ENCODE measurements at regions not wholly inside any gene's neighbourhood (a gene's known extent, or its start where the extent isn't known, plus 50 kb on each side); places are given as distances from the start of the nearest gene placed in this dataset.

DNA sequence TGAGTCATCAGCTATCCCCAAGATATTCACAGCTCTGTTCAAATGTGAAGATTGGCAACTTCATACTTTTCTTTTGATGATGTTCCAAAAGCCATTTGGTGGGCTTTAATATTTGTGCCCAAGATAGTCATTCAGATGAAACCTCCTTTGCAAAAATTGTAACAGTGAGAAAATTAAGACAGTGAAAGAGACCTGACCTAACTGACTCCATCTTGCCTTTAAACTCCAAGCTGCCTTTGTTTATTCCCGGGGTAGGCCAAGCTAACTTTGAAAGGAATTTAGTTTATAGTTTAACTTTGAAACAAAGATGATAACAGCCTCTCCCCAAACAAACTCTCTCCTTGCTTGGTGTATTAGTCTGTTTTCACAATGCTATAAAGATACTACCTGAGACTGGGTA, 221.1 kb downstream of the KTN1 start:
- peaks cover 55% of the 10 kb centered on the region for H3K4me1 ChIP-seq (ENCODE audit: insufficient read depth)
- H3K4me2 ChIP-seq = no peak overlapping the region
- TF ChIP-seq POLR2AphosphoS5 (IDR thresholded peaks at IDR 0.05; ENCODE audit: low read depth) (no peak), JUNB (IDR thresholded peaks at IDR 0.05; ENCODE audit: unreplicated experiment) (no peak), ZNF114 (CRISPR knock-in tag; IDR thresholded peaks at IDR 0.05) (no peak), ZNF331 (CRISPR knock-in tag; IDR thresholded peaks at IDR 0.05; ENCODE audit: low read depth) (no peak), EZH2phosphoT487 (IDR thresholded peaks at IDR 0.05; ENCODE audit: unreplicated experiment) (no peak)
- TF ChIP-seq, protein P1, sequence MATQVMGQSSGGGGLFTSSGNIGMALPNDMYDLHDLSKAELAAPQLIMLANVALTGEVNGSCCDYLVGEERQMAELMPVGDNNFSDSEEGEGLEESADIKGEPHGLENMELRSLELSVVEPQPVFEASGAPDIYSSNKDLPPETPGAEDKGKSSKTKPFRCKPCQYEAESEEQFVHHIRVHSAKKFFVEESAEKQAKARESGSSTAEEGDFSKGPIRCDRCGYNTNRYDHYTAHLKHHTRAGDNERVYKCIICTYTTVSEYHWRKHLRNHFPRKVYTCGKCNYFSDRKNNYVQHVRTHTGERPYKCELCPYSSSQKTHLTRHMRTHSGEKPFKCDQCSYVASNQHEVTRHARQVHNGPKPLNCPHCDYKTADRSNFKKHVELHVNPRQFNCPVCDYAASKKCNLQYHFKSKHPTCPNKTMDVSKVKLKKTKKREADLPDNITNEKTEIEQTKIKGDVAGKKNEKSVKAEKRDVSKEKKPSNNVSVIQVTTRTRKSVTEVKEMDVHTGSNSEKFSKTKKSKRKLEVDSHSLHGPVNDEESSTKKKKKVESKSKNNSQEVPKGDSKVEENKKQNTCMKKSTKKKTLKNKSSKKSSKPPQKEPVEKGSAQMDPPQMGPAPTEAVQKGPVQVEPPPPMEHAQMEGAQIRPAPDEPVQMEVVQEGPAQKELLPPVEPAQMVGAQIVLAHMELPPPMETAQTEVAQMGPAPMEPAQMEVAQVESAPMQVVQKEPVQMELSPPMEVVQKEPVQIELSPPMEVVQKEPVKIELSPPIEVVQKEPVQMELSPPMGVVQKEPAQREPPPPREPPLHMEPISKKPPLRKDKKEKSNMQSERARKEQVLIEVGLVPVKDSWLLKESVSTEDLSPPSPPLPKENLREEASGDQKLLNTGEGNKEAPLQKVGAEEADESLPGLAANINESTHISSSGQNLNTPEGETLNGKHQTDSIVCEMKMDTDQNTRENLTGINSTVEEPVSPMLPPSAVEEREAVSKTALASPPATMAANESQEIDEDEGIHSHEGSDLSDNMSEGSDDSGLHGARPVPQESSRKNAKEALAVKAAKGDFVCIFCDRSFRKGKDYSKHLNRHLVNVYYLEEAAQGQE (IDR thresholded peaks at IDR 0.05; ENCODE audit: unreplicated experiment) = no peak
- TF ChIP-seq, protein P2, sequence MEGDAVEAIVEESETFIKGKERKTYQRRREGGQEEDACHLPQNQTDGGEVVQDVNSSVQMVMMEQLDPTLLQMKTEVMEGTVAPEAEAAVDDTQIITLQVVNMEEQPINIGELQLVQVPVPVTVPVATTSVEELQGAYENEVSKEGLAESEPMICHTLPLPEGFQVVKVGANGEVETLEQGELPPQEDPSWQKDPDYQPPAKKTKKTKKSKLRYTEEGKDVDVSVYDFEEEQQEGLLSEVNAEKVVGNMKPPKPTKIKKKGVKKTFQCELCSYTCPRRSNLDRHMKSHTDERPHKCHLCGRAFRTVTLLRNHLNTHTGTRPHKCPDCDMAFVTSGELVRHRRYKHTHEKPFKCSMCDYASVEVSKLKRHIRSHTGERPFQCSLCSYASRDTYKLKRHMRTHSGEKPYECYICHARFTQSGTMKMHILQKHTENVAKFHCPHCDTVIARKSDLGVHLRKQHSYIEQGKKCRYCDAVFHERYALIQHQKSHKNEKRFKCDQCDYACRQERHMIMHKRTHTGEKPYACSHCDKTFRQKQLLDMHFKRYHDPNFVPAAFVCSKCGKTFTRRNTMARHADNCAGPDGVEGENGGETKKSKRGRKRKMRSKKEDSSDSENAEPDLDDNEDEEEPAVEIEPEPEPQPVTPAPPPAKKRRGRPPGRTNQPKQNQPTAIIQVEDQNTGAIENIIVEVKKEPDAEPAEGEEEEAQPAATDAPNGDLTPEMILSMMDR (conservative IDR thresholded peaks at IDR 0.05; ENCODE audit: low read depth in 2 of 2) = no peak
- TF ChIP-seq, protein P3, sequence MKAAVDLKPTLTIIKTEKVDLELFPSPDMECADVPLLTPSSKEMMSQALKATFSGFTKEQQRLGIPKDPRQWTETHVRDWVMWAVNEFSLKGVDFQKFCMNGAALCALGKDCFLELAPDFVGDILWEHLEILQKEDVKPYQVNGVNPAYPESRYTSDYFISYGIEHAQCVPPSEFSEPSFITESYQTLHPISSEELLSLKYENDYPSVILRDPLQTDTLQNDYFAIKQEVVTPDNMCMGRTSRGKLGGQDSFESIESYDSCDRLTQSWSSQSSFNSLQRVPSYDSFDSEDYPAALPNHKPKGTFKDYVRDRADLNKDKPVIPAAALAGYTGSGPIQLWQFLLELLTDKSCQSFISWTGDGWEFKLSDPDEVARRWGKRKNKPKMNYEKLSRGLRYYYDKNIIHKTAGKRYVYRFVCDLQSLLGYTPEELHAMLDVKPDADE (IDR thresholded peaks at IDR 0.05) = no peak
- TF ChIP-seq, protein P4, sequence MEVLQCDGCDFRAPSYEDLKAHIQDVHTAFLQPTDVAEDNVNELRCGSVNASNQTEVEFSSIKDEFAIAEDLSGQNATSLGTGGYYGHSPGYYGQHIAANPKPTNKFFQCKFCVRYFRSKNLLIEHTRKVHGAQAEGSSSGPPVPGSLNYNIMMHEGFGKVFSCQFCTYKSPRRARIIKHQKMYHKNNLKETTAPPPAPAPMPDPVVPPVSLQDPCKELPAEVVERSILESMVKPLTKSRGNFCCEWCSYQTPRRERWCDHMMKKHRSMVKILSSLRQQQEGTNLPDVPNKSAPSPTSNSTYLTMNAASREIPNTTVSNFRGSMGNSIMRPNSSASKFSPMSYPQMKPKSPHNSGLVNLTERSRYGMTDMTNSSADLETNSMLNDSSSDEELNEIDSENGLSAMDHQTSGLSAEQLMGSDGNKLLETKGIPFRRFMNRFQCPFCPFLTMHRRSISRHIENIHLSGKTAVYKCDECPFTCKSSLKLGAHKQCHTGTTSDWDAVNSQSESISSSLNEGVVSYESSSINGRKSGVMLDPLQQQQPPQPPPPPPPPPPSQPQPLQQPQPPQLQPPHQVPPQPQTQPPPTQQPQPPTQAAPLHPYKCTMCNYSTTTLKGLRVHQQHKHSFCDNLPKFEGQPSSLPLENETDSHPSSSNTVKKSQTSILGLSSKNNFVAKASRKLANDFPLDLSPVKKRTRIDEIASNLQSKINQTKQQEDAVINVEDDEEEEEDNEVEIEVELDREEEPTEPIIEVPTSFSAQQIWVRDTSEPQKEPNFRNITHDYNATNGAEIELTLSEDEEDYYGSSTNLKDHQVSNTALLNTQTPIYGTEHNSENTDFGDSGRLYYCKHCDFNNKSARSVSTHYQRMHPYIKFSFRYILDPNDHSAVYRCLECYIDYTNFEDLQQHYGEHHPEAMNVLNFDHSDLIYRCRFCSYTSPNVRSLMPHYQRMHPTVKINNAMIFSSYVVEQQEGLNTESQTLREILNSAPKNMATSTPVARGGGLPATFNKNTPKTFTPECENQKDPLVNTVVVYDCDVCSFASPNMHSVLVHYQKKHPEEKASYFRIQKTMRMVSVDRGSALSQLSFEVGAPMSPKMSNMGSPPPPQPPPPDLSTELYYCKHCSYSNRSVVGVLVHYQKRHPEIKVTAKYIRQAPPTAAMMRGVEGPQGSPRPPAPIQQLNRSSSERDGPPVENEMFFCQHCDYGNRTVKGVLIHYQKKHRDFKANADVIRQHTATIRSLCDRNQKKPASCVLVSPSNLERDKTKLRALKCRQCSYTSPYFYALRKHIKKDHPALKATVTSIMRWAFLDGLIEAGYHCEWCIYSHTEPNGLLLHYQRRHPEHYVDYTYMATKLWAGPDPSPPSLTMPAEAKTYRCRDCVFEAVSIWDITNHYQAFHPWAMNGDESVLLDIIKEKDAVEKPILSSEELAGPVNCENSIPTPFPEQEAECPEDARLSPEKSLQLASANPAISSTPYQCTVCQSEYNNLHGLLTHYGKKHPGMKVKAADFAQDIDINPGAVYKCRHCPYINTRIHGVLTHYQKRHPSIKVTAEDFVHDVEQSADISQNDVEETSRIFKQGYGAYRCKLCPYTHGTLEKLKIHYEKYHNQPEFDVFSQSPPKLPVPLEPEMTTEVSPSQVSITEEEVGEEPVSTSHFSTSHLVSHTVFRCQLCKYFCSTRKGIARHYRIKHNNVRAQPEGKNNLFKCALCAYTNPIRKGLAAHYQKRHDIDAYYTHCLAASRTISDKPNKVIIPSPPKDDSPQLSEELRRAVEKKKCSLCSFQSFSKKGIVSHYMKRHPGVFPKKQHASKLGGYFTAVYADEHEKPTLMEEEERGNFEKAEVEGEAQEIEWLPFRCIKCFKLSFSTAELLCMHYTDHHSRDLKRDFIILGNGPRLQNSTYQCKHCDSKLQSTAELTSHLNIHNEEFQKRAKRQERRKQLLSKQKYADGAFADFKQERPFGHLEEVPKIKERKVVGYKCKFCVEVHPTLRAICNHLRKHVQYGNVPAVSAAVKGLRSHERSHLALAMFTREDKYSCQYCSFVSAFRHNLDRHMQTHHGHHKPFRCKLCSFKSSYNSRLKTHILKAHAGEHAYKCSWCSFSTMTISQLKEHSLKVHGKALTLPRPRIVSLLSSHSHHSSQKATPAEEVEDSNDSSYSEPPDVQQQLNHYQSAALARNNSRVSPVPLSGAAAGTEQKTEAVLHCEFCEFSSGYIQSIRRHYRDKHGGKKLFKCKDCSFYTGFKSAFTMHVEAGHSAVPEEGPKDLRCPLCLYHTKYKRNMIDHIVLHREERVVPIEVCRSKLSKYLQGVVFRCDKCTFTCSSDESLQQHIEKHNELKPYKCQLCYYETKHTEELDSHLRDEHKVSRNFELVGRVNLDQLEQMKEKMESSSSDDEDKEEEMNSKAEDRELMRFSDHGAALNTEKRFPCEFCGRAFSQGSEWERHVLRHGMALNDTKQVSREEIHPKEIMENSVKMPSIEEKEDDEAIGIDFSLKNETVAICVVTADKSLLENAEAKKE (CRISPR knock-in tag; IDR thresholded peaks at IDR 0.05) = no peak
- H3K27me3 Mint-ChIP-seq (ENCODE audit: insufficient read depth, low read depth, poor library complexity) = peaks cover 2% of the 10 kb centered on the region
- H3K4me3 ChIP-seq = no peak overlapping the region
- H3K4me1 Mint-ChIP-seq = peaks cover 41% of the 10 kb centered on the region
- no peak overlapping the region for H3K27ac Mint-ChIP-seq
- peaks cover 21% of the 10 kb centered on the region; the same call in 2 of the 3 replicates for H3K9me3 Mint-ChIP-seq
- no peak for DNase-seq (ENCODE audit: low spot score)
- H3K36me3 ChIP-seq (ENCODE audit: insufficient read depth) = no peaks in the 10 kb centered on the region
- H3F3A ChIP-seq (replicated peaks; ENCODE audit: low read depth) = peaks cover 4% of the 10 kb centered on the region
- H3K4me3 Mint-ChIP-seq = no peak overlapping the region
- peaks cover 20% of the 10 kb centered on the region for H3K36me3 Mint-ChIP-seq (ENCODE audit: low read depth)
- ATAC-seq = no peak
- peak overlapping the region; percentile 87 for H3K27ac ChIP-seq (ENCODE audit: low read depth)
- H4K20me1 ChIP-seq (replicated peaks; ENCODE audit: insufficient read depth) = no peaks in the 10 kb centered on the region
- no peaks in the 10 kb centered on the region for H3K27me3 ChIP-seq (ENCODE audit: insufficient read depth)
- peaks cover 21% of the 10 kb centered on the region for H3K9me2 ChIP-seq (ENCODE audit: insufficient read depth)
- H3K79me2 ChIP-seq (replicated peaks; ENCODE audit: insufficient read depth) = no peaks in the 10 kb centered on the region
- no peak overlapping the region for H2AFZ ChIP-seq

All from GM23338 (cell line).